H9 (cell line): ENCODE measurements at regions not wholly inside any gene's neighbourhood (a gene's known extent, or its start where the extent isn't known, plus 50 kb on each side); places are given as distances from the start of the nearest gene placed in this dataset.

Experiments used
- DNase-seq: peaks from one replicate; pipeline ENCODE4 v3.0.0-alpha.2; 2017
- H2AFZ ChIP-seq: one replicate; pipeline ENCODE4 v1.6.1; 2013; ENCODE audit warnings: mild to moderate bottlenecking, low read length, control low read depth, moderate library complexity
- H2AK5ac ChIP-seq: 2 replicates; pipeline ENCODE4 v1.6.1; 2013; ENCODE audit warnings: low read length, control low read depth, mixed read lengths; ENCODE audit not compliant: insufficient read length
- H2BK120ac ChIP-seq: one replicate; pipeline ENCODE4 v1.6.1; 2013; ENCODE audit warnings: low read depth, mild to moderate bottlenecking, low read length, control low read depth, inconsistent platforms; ENCODE audit not compliant: poor library complexity, severe bottlenecking
- H2BK12ac ChIP-seq: 2 replicates; pipeline ENCODE4 v1.6.1; 2013; ENCODE audit warnings: low read length, control low read depth, mixed read lengths, low read depth; ENCODE audit not compliant: insufficient read length
- H2BK15ac ChIP-seq: 2 replicates; pipeline ENCODE4 v1.6.1; 2013; ENCODE audit warnings: low read depth, low read length, control low read depth
- H2BK20ac ChIP-seq: one replicate; pipeline ENCODE4 v1.6.1; 2013; ENCODE audit warnings: low read depth, mild to moderate bottlenecking, low read length, control low read depth, inconsistent platforms; ENCODE audit not compliant: poor library complexity, severe bottlenecking
- H2BK5ac ChIP-seq: 2 replicates; pipeline ENCODE4 v1.6.1; 2013; ENCODE audit warnings: low read length, control low read depth, mixed read lengths; ENCODE audit not compliant: insufficient read length
- H3K14ac ChIP-seq: 2 replicates; pipeline ENCODE4 v1.6.1; 2013; ENCODE audit warnings: low read length, control low read depth; ENCODE audit not compliant: insufficient read depth
- H3K18ac ChIP-seq: 2 replicates; pipeline ENCODE4 v1.6.1; 2013; ENCODE audit warnings: low read depth, mild to moderate bottlenecking, mixed read lengths, low read length, control low read depth; ENCODE audit not compliant: insufficient read length
- H3K23ac ChIP-seq: 2 replicates; pipeline ENCODE4 v1.6.1; 2013; ENCODE audit warnings: low read length, control low read depth, mixed read lengths, low read depth; ENCODE audit not compliant: insufficient read length
- H3K23me2 ChIP-seq: 2 replicates; pipeline ENCODE4 v1.6.1; 2013; ENCODE audit warnings: low read depth, mild to moderate bottlenecking, mixed read lengths, low read length, control low read depth; ENCODE audit not compliant: insufficient read length, poor library complexity, severe bottlenecking
- H3K27ac ChIP-seq: 2 replicates; pipeline ENCODE4 v1.5.1; 2013; ENCODE audit warnings: low read length, control low read depth, mixed read lengths, low read depth; ENCODE audit not compliant: insufficient read length
- H3K27me3 ChIP-seq: 2 replicates; pipeline ENCODE4 v1.6.1; 2013; ENCODE audit warnings: low read length, control low read depth, inconsistent platforms; ENCODE audit not compliant: insufficient read depth
- H3K4ac ChIP-seq: 2 replicates; pipeline ENCODE4 v1.6.1; 2013; ENCODE audit warnings: low read depth, mild to moderate bottlenecking, control low read depth, inconsistent platforms, low read length, moderate library complexity
- H3K4me1 ChIP-seq: 2 replicates; pipeline ENCODE4 v1.6.1; 2013; ENCODE audit warnings: low read length, control low read depth, inconsistent platforms; ENCODE audit not compliant: insufficient read depth
- H3K4me2 ChIP-seq: 2 replicates; pipeline ENCODE4 v1.6.1; 2013; ENCODE audit warnings: low read length, control low read depth, mixed read lengths; ENCODE audit not compliant: insufficient read length, insufficient read depth
- H3K56ac ChIP-seq: 2 replicates; pipeline ENCODE4 v1.6.1; 2013; ENCODE audit warnings: low read depth, mild to moderate bottlenecking, mixed read lengths, low read length, control low read depth; ENCODE audit not compliant: insufficient read length
- H3K79me1 ChIP-seq: 2 replicates; pipeline ENCODE4 v1.6.1; 2013; ENCODE audit warnings: low read depth, mild to moderate bottlenecking, moderate library complexity, low read length, control low read depth, inconsistent platforms; ENCODE audit not compliant: insufficient read depth, poor library complexity, severe bottlenecking
- H3K79me2 ChIP-seq: 2 replicates; pipeline ENCODE4 v1.6.1; 2013; ENCODE audit warnings: low read length, control low read depth, inconsistent platforms; ENCODE audit not compliant: insufficient read depth
- H3K9ac ChIP-seq: 2 replicates; pipeline ENCODE4 v1.6.1; 2013; ENCODE audit warnings: low read length, control low read depth, mixed read lengths; ENCODE audit not compliant: insufficient read length; ENCODE audit errors: extremely low read depth
- H3K9me3 ChIP-seq: one replicate; pipeline ENCODE4 v1.6.1; 2013; ENCODE audit warnings: low read depth, low read length, inconsistent platforms; ENCODE audit not compliant: control insufficient read depth
- H3T11ph ChIP-seq: one replicate; pipeline ENCODE4 v1.6.1; 2013; ENCODE audit warnings: mild to moderate bottlenecking, low read length, control low read depth, inconsistent platforms
- H4K20me1 ChIP-seq: one replicate; pipeline ENCODE4 v1.6.1; 2013; ENCODE audit not compliant: control insufficient read depth, insufficient read length, insufficient read depth
- H4K5ac ChIP-seq: 2 replicates; pipeline ENCODE4 v1.6.1; 2013; ENCODE audit warnings: low read depth, mild to moderate bottlenecking, mixed read lengths, low read length, control low read depth; ENCODE audit not compliant: insufficient read length
- H4K8ac ChIP-seq: replicated peaks from 2 replicates; pipeline ENCODE4 v1.6.1; 2013; ENCODE audit warnings: low read length, control low read depth, mixed read lengths, low read depth; ENCODE audit not compliant: insufficient read length
- H4K91ac ChIP-seq: 2 replicates; pipeline ENCODE4 v1.6.1; 2013; ENCODE audit warnings: low read depth, mild to moderate bottlenecking, moderate library complexity, mixed read lengths, low read length, control low read depth; ENCODE audit not compliant: insufficient read length
- H3K27ac Mint-ChIP-seq, 3 experiments: 2 replicates in 2 of 3; 3 replicates in 1 of 3; pipeline ENCODE4 v1.8.0; 2020 to 2021; ENCODE audit warnings: mixed read lengths in 3 of 3, mild to moderate bottlenecking in 1 of 3, moderate library complexity in 1 of 3
- H3K27me3 Mint-ChIP-seq: 2 replicates; pipeline ENCODE4 v1.8.0; 2021; ENCODE audit warnings: low read depth, mild to moderate bottlenecking, moderate library complexity, mixed read lengths
- H3K36me3 Mint-ChIP-seq, 3 experiments: 2 replicates in 2 of 3; 3 replicates in 1 of 3; pipeline ENCODE4 v1.8.0; 2020 to 2021; ENCODE audit warnings: low read depth in 3 of 3, mixed read lengths in 3 of 3; ENCODE audit not compliant: insufficient read depth in 1 of 3
- H3K4me1 Mint-ChIP-seq, 2 experiments: 2 replicates each; pipeline ENCODE4 v1.8.0; 2020; ENCODE audit warnings: mixed read lengths in 2 of 2
- H3K4me3 Mint-ChIP-seq, 2 experiments: 2 replicates in 1 of 2; 3 replicates in 1 of 2; pipeline ENCODE4 v1.8.0; 2020 to 2021; ENCODE audit warnings: mild to moderate bottlenecking in 2 of 2, mixed read lengths in 2 of 2, moderate library complexity in 1 of 2
- H3K9me3 Mint-ChIP-seq, 2 experiments: 2 replicates in 1 of 2; 3 replicates in 1 of 2; pipeline ENCODE4 v1.8.0; 2020; ENCODE audit warnings: mild to moderate bottlenecking in 2 of 2, mixed read lengths in 2 of 2, moderate library complexity in 1 of 2
- WGBS: extraction: QIAGEN DNeasy Blood & Tissue Kit; methylation state at CpG from one replicate; pipeline ENCODE4 v1.1.7; 2013; ENCODE audit warnings: missing lambda C conversion rate, low lambda C conversion rate, mixed read lengths; ENCODE audit not compliant: insufficient read length; ENCODE audit errors: extremely low coverage; 5-methylcytosine and 5-hydroxymethylcytosine counted together
- TF ChIP-seq, protein P1 (sequence below): fragments of 200-600 bp; sonication (generic); conservative IDR thresholded peaks from 3 replicates; pipeline ENCODE4 v1.8.0; 2021; ENCODE audit warnings: antibody characterized with exemption, mild to moderate bottlenecking

GRCh38 chr19:20276011-20276731 lies 109.2 kb downstream of the ZNF486 start:
- Histone ChIP-seq H3K23me2 (no peaks in the 10 kb centered on the region), H2AFZ (no peak overlapping the region), H4K8ac (no peak overlapping the region), H4K20me1 (no peaks in the 10 kb centered on the region), H3K14ac (no peak overlapping the region), H3K79me2 (no peaks in the 10 kb centered on the region), H4K5ac (no peak overlapping the region), H2BK120ac (no peak overlapping the region), H2AK5ac (no peak overlapping the region), H3K27ac (no peak overlapping the region), H3K27me3 (no peaks in the 10 kb centered on the region), H3K18ac (no peak overlapping the region), H4K91ac (no peak overlapping the region), H3K4me1 (no peaks in the 10 kb centered on the region), H3K79me1 (no peaks in the 10 kb centered on the region), H3K4me2 (no peak overlapping the region), H3K23ac (no peak overlapping the region), H3K9me3 (no peaks in the 10 kb centered on the region), H2BK12ac (no peak overlapping the region), H2BK5ac (no peak overlapping the region), H2BK20ac (no peak overlapping the region), H3T11ph (no peak overlapping the region), H2BK15ac (no peak overlapping the region), H3K9ac (no peak overlapping the region), H3K4ac (no peak overlapping the region), H3K56ac (no peak overlapping the region)
- Mint-ChIP-seq H3K4me3 (no peak overlapping the region), H3K36me3 (no peaks in the 10 kb centered on the region), H3K9me3 (peaks cover 0 to 6% of the 10 kb centered on the region in 2 experiments; a peak in 2 of 5 replicates), H3K4me1 (peaks cover 14 to 24% of the 10 kb centered on the region in 2 experiments), H3K27ac (no peak overlapping the region), H3K27me3 (no peaks in the 10 kb centered on the region)
- WGBS, result no CpG with 5 or more reads among the region's 9 CpGs
- no peak for DNase-seq
- TF ChIP-seq, protein P1, sequence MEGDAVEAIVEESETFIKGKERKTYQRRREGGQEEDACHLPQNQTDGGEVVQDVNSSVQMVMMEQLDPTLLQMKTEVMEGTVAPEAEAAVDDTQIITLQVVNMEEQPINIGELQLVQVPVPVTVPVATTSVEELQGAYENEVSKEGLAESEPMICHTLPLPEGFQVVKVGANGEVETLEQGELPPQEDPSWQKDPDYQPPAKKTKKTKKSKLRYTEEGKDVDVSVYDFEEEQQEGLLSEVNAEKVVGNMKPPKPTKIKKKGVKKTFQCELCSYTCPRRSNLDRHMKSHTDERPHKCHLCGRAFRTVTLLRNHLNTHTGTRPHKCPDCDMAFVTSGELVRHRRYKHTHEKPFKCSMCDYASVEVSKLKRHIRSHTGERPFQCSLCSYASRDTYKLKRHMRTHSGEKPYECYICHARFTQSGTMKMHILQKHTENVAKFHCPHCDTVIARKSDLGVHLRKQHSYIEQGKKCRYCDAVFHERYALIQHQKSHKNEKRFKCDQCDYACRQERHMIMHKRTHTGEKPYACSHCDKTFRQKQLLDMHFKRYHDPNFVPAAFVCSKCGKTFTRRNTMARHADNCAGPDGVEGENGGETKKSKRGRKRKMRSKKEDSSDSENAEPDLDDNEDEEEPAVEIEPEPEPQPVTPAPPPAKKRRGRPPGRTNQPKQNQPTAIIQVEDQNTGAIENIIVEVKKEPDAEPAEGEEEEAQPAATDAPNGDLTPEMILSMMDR, result no peak
